GM19455 (cell line): ENCODE measurements at regions not wholly inside any gene's neighbourhood (a gene's known extent, or its start where the extent isn't known, plus 50 kb on each side); places are given as distances from the start of the nearest gene placed in this dataset.
"Not testable (repeated sequence)": the region's sequence is repeated elsewhere in the genome, so short reads cannot be mapped to it uniquely, and the experiment has no call there.

Experiments used
- ATAC-seq: cut with Tn5 transposase; IDR thresholded peaks from one replicate; pipeline ENCODE4 v1.9.1; 2021; ENCODE audit not compliant: unreplicated experiment

DNA sequence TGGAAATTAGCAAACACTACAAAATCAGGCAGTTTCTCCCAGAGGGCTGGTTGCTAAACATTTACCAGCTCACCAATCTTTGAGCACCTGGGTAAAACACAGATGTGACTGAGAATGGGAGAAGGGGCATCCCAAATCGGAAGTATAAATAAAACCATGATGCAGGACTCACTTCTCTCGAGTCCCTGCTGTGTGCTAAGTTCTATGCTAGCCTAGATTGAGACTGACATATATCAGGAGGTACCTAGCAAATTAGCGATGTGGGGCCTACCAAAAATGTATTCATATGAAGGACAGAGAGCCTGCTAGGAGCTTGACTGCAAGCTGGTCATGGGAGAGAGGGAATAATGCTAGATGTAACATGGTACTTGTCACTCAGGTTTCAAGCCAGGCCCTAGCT lies 171.9 kb upstream of the PGRMC2 start:
- ATAC-seq: no peak

DNA sequence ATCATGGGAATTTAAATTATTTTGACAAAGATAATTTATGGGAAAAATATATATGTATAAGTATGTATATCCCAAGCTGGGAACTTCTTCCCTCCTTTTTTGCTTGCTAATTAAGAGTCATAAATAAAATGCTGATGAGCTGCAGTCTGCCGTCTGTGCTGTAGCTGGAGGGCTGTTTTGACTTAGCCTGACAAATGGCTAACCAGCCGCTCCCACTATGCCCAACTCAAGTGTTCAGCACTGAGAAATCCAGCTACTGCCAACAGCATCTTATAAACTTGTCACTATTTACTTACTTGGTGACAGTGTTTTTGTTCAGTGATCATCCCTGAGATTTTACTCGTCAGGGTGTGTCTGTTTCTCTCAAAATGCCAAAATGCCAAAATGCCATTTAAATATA lies 171.2 kb upstream of the PGRMC2 start:
- no peak for ATAC-seq

DNA sequence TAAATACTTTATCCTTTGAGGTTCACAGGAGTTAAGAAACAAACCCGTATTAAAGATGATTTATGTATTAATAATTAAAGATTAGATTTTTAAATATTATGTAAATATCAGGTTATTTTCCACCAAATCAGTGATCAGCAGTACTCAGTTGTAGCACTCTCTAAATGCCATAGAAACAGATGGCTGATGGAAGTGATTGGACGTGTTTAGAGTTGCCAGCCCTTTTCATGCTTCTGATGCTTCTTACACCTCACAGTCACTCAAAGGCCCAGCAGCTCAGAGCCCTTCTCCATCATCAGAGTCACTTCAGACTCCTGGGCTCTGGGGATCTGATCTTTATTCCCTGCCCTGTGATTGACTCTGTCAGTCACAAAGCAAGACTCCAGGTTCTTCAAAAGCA lies 170.1 kb upstream of the PGRMC2 start:
- ATAC-seq: no peak

DNA sequence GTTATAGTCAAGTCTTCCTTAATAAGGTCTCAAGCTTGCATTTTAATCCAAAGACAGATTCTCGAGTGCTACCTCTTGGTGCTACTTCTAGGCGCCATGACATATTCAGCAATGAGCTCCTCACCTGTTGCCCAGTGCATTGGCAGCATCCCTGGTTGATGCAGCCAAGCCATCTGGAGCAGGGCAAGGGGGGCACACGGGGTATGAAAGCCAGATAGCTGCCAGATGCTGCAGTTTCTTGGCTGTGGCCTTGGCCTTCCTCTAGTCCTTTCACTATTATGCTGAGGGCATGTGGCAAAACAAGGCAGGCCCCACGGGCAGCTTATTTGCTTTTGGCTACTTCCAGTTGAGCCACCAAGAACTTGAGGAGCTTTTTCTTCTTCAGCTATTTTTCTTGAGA lies 168.6 kb upstream of the PGRMC2 start:
- ATAC-seq: no peak

DNA sequence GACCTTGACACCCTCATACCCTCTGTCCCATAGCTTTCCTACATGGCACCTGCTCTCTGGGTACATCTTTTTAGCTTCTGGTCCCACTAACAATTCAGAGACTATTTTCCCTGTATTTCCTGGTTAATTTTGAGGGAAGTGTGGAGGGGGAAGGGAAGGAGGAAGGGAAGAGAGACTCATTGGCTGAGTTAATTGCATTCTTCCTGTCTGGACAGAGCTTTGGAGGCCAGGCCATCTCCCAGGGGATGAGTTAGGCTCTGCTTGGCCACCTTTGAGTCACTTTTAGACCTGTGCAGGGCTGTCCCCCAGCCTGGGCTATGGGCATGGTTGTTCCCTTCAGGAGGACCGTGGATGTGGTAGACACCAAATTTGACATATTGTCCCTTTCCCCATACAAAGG lies 167.9 kb upstream of the PGRMC2 start:
- no peak for ATAC-seq

DNA sequence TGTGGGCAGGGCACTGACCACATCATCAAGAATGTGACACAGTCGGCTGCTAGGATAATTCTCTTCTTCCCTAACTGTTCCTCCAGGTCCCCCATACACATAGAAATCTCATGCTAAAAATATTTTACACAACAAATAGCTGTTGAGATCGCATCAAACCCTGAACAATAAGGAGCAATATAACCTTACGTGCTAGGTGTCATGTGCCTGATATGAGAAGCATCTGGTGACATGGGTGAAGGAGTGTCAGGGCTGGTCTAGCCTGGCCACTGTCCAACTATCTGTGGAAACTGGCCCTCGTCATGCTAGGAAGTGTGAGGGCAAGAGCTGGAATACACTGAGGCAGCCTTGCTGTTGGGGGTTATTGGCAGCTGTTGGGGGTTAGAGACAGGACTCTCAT lies 167.3 kb upstream of the PGRMC2 start:
- no peak for ATAC-seq

DNA sequence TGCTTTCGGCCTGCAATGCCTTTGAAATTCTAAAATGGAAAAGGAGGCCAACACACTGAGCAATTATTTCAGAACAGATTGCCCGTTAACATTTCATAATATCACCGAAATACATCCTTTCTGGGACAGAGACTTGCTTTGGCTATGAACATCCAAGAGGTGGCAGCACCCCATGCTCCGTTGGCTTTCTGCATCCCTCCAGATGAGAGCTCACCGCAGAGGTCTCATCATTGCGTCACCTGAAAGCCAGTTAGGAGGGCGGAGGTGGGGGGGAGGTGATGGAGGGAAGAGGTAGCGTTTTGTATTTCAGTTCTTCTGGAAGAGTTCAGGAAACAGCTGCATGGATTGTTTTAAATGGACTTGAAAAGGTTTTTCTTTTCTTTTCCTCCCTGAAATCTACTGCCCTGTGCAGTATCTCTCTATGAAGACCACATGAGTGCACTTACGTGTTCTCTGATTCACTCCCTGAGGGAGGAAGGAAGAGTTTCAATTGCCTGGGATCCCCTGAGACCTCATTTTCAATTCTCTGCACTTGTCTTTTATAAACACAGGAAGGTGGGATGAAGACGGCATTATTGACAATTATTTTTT lies 166.8 kb upstream of the PGRMC2 start:
- peak; percentile 98 for ATAC-seq

DNA sequence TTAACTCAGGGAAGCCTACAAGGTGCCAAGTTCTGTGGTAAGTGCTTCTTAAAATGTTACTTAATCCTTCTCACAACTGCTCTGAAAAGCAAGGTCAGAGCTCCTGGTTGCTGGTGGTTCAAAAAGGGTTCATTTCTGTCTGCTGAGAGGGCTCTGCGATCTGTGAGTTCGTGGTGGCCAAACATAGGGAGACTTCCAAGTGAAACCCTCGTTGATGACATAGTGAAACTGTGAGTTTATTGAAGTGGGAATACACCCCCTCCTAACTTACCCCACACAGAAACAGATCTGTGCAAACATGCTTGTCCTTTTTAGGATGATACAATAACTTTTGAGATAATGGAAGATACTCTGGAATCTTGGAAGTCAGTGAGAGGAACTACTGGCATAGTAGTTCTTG lies 164.8 kb upstream of the PGRMC2 start:
- no peak for ATAC-seq

DNA sequence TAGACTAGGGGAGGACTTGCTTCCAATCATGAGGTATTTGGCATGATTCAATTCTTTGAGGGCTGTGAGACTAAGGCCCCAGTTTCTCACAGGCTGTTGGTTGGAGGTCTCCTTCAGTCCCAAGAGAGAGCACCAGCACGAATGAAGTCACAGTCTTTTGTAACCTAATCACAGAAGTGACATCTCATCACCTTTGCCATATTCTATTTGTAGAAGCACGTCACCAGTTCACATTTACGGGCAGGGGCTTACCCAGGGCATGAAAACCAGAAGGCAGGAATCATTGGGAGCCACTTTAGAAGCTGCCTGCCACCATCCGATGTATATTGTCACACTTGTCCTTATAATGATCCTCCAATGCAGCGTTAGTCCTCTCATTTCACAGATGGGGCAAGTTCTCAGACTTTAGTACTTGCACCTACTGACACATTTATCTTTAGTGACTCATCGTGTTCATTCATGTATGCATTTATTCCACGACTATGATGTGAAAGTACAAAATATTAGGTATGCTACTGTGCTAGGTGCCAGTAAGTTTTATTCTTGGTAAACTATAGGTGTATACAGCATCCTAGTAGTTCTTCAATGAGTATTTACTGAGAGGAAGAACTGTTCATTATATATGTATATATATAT lies 163.8 kb upstream of the PGRMC2 start:
- ATAC-seq: no peak

DNA sequence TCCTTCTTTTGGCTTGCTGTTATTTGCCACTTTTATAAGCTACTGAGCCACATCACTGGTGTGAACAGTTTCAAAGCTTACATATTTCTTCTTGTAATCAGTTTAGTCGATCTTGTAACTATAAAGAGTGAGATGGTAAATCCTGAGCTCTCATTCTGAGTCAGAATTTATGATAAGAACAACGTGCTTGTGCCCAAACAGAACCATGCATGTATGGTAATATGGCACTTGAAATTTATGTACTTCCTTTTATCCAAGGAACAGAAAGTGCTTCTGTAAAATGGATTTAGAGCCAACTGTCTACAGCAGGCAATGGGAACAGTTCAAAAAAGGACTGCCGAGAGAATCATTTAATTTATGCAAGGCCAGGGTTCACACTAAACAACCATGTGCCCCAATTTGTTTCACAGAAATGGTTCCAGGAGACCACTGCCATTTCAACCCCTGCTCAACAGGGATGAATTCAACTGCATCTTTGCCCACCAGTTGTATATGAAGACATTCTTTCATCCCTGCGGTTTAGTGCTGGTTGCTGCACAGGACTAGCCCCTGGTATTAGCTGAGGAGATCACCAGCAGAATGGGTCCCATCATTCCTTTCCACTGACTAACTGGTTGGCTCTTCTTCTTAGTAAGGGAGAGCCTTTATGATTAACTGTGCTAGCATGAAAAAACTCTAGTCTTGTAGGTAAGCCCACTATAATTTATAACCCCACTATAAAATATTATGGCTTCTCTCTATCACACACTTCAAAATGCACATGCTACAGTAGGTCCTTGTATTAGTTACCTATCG lies 162.9 kb upstream of the PGRMC2 start:
- ATAC-seq: no peak

DNA sequence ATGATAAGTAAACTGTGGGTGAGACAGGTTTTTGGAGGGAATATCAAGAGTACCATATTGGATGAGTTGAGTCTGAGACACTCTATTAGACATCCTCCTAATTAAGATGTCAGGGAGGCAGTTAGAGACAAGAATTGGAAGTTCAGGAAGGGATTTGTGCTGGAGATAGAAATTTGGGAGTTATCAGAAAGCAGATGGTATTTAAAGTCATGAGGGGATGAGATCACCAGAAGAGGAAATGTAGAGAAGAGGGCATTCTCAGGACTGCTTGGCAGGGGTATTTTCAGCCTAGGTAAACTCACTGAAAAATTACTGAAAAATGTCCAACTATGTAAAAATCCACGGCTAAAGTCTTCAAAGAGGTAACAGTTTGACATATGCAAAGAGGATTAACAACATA lies 161.6 kb upstream of the PGRMC2 start:
- ATAC-seq: no peak

DNA sequence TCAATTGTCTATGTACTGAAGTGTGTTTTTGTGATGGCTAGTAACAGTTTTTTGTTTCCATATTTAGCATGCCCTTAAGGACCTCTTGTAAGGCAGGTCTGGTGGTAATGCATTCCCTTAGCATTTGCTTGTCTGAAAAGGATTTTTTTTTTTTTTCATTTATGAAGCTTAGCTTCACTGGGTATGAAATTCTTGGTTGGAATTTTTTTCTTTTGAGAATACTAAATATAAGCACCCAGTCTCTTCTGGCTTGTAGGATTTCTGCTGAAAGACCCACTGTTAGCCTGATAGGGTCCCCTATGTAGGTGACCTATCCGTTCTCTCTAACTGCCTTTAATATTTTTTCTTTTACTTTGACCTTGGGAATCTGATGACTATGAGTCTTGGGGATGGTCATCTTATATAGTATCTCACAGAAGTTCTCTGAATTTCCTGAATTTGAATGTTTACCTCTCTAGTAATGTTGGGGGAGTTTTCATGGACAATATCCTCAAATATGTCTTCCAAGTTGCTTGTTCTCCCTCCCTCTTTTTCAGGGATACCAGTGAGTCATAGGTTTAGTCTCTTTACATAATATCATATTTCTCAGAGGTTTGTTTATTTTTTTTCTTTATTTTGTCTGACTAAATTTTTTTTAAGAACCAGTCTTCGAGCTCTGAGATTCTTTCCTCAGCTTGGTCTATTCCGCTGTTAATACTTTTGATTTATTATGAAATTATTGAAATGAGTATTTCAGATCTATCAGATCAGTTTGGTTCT lies 157.1 kb upstream of the PGRMC2 start:
- ATAC-seq: no peak

DNA sequence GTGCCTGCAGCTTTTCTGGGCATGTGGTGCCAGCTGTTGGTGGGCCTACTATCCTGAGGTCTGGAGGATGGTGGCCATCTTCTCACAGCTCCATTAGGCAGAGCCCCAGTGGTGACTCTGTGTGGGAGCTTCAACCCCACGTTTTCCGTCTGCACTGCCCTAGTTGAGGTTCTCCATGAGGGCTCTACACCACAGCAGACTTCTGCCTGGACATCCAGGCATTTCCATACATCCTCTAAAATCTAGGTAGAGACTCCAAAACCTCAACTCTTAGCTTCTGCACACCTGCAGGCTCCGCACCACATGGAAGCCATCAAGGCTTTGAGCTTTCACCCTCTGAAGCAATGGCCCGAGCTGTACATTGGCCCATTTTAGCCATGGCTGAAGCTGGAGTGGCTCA lies 153.3 kb upstream of the PGRMC2 start:
- ATAC-seq: no peak

DNA sequence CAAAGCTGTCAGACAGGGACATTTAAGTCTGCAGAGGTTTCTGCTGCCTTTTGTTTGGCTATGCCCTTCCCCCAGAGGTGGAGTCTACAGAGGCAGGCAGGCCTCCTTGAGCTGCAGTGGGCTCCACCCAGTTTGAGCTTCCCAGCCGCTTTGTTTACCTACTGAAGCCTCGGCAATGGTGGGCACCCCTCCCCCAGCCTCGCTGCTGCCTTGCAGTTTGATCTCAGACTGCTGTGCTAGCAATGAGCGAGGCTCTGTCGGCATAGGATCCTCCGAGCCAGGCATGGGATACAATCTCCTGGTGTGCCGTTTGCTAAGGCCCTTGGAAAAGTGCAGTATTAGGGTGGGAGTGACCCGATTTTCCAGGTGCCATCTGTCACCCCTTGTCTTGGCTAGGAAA lies 149.4 kb upstream of the PGRMC2 start:
- not testable (repeated sequence) for ATAC-seq

DNA sequence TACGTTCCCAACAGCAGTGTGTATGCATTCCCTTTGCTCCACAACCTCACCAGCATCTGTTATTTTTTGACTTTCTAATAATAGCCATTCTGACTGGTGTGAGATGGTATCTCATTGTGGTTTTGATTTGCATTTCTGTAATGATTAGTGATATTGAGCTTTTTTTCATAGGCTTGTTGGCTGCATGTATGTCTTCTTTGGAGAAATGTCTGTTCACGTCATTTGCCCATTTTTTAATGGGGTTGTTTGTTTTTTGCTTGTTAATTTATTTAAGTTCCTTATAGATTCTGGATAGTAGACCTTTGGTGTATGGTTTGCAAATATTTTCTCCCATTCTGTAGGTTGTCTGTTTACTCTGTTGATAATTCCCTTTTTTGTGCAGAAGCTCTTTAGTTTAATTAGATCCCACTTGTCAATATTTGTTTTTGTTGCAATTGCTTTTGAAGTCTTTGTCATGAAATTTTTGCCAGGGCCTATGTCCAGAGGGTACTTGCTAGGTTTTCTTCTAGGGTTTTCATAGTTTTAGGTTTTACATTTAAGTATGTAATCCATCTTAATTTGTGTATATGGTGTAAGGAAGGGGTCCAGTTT lies 141.5 kb upstream of the PGRMC2 start:
- ATAC-seq: not testable (repeated sequence)

DNA sequence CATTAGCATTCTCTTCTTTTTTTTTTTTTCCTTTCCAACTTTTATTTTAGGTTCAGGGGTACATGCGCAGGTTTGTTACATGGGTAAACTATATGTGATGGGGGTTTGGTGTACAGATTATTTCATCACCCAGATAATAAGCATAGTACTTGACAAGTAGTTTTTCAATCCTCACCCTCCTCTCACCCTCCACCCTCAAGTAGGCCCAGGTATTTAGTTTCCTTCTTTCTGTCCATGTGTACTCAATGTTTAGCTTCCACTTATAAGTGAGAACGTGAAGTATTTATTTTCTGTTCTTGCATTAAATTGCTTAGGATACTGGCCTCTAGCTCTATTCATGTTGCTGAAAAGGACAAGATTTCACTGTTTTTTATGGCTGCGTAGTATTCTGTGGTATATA lies 140.8 kb upstream of the PGRMC2 start:
- ATAC-seq: no peak

DNA sequence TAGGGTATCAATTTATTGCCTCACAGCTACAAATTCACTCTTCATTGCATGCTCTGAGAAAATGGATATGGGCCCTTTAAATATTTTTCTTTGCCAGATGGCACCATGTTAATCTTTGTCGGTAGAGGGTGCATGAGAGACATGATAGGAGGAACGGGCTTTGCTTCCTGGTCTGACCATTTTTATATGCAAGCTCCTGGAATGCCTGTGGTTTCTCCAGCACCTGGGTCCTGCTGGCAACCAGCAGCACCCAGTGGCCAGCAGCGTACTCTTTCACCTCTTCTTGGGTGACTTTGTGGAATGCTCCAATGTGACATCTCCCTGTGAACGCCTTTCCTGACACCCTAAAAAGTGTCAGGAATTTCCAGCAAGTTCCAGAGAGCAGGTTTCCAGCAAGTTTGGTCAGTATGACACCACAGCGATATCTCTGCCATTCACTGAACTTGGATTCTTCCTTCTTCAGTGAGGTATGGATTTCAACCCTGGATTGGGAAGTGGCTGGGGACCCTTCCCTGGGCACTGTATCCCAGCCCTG lies 140.3 kb upstream of the PGRMC2 start:
- ATAC-seq: no peak

DNA sequence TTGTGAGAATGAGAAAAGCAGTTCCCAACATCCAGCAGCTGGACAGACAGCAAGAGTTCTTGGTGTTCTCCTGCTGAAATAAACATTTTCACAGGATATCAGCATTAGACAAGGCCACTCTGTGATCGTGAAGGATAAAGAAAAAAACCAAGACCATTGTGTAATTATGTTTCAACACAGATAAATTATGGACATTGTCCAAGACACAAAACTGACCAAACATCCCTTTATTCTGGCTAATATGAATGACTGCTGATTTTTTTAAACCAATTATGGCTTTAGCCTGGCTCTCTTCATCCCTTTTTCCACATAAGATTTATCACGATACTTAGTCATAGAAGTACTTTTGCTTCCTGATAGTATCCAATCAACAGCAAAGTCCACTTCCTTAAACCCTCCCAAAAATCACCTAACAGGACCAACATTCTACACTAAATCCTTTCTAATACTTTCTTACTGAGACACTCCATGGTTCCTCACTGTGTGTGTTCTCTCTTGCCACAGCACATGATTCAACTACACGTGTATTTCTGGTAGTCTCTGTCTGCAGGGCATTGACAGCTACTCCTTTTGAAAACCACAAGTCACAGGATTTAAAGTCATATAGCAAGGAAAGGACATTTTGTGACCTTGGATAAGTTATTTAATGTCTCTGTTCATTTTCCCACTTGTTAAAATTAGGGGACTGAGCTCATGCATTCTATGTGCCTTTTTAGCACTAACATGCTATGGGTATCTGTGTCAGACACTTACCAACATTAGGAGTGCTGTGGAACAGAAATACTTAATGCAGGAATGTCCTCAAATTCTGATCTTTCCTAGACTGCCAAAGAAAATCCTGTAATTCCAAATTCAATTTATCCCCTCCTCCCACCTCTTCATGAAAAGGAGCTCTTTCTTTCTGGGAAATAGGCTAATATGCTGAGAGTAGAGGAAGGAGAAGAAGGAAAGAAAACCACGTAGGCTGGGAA lies 137.2 kb upstream of the PGRMC2 start:
- no peak for ATAC-seq

DNA sequence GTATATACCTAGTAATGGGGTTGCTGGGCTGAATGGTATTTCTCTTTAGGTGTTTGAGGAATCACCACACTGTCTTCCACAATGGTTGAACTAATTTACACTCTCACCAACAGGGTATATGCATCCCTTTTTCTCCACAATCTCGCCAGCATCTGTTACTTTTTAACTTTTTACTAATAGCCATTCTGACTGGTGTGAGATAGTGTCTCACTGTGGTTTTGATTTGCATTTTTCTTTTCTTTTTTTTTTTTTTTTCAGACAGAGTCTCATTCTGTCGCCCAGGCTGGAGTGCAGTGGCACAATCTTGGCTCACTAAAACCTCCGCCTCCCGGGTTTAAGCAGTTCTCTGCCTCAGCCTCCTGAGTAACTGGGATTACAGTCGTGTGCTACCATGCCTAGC lies 134.7 kb upstream of the PGRMC2 start:
- not testable (repeated sequence) for ATAC-seq

DNA sequence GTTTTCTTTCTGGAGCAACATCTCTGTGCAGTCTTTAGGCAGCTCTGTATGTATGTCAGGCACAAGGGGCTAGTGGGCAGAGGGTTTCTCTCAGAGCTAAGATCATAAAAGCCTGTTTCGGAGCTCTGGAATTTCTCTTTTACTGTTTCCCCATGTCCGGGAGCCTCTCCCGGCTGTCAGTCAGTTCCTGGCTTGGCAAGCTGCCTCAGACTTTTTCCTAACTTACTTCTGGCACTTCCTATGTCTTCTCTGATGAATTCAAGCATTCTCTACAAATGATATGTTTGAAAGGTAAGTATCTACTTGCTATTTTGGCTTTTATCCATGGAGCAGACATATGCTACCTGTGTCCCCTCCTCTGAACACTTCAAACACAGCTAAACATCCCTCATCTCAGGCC lies 129.3 kb upstream of the PGRMC2 start:
- ATAC-seq: no peak
